LNCaP clone FGC (cell line): ENCODE measurements at regions not wholly inside any gene's neighbourhood (a gene's known extent, or its start where the extent isn't known, plus 50 kb on each side); places are given as distances from the start of the nearest gene placed in this dataset.

Experiments used
- DNase-seq: peaks from one replicate; pipeline ENCODE4 v3.0.0-alpha.2; 2011; ENCODE audit warnings: low read depth
- H3K4me3 ChIP-seq: 2 replicates; pipeline ENCODE4 v1.5.1; 2011; ENCODE audit warnings: mild to moderate bottlenecking, low read depth, low read length, control low read depth
- TF ChIP-seq, protein P1 (sequence below): IDR thresholded peaks from 2 replicates; pipeline ENCODE4 v1.5.1; 2012; ENCODE audit warnings: mild to moderate bottlenecking; ENCODE audit not compliant: control insufficient read depth, insufficient read depth; ENCODE audit errors: extremely low read depth

DNA sequence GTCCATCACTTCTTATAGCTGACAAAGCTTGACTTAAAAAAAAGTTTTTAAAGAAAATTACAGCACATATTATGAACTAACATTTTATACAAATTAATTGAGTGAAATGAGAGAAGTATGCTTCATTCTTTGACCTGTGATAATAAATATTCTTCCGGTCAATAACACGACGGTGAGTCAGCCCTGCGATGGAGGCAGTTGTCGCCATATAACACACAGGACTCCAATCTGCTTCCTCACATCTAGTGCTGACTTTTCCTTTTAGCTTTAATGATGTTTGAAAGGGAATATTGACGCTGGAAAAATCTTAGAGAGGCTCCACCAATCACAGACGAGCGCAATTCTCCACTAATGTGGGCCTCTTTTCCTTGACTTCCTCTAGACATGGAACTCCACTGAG is 166.9 kb upstream of the C1orf21 start:
- no peak overlapping the region for H3K4me3 ChIP-seq
- DNase-seq: no peak
- TF ChIP-seq, protein P1, sequence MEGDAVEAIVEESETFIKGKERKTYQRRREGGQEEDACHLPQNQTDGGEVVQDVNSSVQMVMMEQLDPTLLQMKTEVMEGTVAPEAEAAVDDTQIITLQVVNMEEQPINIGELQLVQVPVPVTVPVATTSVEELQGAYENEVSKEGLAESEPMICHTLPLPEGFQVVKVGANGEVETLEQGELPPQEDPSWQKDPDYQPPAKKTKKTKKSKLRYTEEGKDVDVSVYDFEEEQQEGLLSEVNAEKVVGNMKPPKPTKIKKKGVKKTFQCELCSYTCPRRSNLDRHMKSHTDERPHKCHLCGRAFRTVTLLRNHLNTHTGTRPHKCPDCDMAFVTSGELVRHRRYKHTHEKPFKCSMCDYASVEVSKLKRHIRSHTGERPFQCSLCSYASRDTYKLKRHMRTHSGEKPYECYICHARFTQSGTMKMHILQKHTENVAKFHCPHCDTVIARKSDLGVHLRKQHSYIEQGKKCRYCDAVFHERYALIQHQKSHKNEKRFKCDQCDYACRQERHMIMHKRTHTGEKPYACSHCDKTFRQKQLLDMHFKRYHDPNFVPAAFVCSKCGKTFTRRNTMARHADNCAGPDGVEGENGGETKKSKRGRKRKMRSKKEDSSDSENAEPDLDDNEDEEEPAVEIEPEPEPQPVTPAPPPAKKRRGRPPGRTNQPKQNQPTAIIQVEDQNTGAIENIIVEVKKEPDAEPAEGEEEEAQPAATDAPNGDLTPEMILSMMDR: no peak

DNA sequence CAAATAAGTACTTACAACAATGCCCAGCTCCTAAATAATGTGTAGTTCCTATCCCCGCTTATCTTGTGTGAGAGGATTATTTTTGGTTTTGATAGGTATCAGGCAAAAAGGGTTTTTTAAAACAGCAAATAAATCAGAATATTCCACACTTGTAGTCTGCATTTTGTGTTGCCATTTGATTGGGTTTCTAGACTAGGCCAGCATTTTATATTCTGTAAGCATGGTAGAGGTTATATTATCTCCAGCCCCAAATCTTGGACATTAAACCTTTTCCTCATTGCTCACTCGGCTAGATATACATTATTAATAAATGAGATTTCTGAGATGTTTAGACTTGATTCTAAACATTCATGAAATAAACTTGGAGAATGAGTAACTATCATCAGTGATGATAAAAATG is 165.7 kb upstream of the C1orf21 start:
- DNase-seq: no peak
- H3K4me3 ChIP-seq: no peak overlapping the region
- TF ChIP-seq, protein P1: no peak

DNA sequence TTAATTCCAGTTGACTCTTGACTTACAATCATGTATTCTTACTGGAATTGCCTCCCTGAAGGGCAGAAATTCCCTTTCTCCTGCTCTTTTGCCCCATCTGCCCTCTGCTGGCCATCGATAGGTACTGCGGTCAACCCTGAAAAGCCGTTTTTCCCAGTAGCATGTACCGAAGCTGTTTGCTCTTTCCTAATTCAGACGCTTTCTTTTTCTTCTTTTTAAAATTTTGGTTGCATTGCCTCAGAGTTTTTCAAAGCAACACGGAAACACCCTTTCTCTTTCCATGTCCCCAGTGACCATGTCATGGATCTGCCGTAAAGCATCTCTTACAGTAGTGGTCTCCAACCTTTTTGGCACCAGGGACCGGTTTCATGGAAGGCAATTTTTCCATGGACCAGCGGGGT is 164.2 kb upstream of the C1orf21 start:
- TF ChIP-seq, protein P1: peak; percentile 93
- peak overlapping the region; percentile 21 for H3K4me3 ChIP-seq
- no peak for DNase-seq

DNA sequence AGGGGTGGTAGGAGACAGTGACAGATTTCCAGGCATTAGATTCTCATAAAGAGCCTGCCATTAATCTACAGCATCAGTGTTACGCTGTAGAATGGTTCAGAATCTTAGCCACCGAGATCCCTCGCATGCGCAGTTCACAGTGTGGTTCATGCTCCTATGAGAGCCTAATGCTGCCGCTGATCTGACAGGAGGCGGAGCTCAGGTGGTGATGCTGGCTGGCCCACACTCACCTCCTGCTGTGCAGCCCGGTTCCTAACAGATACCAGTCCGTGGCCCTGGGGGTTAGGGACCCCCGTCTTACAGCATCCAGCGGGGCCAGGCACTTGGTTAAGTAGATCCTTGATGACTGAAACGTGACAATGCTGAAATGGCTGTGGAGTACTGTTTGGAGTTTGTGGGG is 163.6 kb upstream of the C1orf21 start:
- TF ChIP-seq, protein P1: no peak
- DNase-seq: no peak
- no peak overlapping the region for H3K4me3 ChIP-seq

DNA sequence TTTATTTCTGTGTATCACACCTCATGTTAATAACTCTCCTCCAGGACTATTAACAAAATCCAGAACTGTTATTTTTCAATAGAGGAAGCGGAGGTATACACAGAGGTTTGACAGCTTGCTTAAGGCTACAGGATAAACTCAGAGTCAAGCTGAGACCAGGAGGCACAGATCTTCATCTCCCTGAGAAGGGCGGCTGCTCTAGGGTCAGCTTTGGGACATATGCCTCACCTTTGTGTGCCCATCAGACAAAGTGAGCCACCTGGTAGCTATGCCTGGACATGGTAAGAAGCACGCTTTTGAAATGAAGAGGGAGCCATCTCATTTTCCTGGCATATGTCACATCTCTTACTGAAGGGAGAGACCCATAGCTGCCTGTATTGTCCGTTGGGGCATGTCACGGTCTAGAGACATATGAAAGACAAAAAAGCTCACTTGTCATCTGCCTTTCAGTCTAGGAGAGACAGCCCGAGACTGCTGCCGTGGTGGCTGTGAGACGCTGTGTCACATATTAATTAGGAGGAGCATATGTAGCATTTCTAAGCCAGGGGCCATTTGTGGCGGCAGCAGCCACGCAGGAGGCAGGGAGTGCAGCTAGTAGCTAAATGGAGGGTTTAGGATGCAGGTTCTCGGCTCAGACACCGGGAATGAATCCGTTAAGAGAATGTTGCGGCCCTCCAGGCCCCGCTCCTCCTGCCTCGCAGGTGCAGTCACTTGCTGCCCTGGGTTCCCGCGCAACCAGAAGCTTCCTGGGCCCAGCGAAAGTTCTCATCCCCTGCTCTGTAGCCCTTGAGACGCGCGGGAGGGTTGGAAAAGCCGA is 161.3 kb upstream of the C1orf21 start:
- DNase-seq: no peak
- TF ChIP-seq, protein P1: no peak
- no peak overlapping the region for H3K4me3 ChIP-seq

DNA sequence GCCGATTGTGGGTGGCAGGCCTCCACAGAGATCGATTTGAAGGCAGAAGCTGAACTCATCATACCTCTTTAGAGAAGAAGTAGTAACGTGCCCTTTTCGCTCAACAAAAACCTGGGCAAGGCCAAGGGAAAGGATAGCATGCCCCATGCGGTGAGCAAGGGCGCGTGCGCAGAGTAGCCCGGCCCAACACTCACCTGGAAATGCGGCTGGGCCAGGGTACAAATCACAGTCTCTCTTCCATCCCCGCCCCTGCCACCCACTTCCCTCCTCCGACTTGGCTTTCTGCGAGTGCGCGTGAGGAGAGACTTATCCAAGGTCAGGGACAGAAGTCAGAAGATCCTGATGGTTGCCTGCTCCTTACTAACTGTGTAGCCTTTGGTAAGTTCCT is 160.7 kb upstream of the C1orf21 start:
- TF ChIP-seq, protein P1: no peak
- DNase-seq: no peak
- H3K4me3 ChIP-seq: no peak overlapping the region

DNA sequence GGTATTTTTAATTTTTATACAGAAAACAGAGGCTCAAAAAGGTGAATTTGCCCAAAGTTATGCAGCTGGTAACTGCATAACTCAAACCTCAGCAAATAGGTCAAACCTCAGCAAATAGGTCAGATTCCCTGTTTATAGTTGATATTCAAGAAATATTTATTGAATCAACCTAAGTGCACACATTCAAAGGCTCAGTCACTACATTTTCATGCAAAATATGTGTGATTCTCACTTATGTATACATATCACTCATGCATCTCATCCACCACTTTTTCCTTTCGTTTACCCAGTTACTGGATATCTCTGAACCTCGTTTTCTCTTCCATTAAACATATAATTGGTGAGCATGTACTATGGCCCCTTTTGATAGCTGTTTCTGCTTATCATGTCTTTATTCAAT is 158.3 kb upstream of the C1orf21 start:
- no peak for DNase-seq
- TF ChIP-seq, protein P1: no peak
- H3K4me3 ChIP-seq: no peak overlapping the region
